ENCODE measurements at regions not wholly inside any gene's neighbourhood (a gene's known extent, or its start where the extent isn't known, plus 50 kb on each side); places are given as distances from the start of the nearest gene placed in this dataset.

- H3K36me3 ChIP-seq: no peaks in the 10 kb centered on the region
- no peaks in the 10 kb centered on the region for H3K4me1 ChIP-seq
- no peak overlapping the region for H3K4me3 ChIP-seq
- H3K27ac ChIP-seq: no peak overlapping the region
- no peak for DNase-seq
- intact Hi-C loops (cut with DNase I; ENCODE audit: low total_unique reads): no loop called here
- no peaks in the 10 kb centered on the region for H3K27me3 ChIP-seq
- TF ChIP-seq CTCF (IDR thresholded peaks at IDR 0.05): no peak
- no peaks in the 10 kb centered on the region for H3K9me3 ChIP-seq
Measured at GRCh38 chr11:81756864-81757595, 976.6 kb downstream of the FAM181B start.

- intact Hi-C loops (cut with DNase I; ENCODE audit: low total_unique reads): no loop called here
- no peaks in the 10 kb centered on the region for H3K4me1 ChIP-seq
- no peaks in the 10 kb centered on the region for H3K27me3 ChIP-seq
- no peak overlapping the region for H3K4me3 ChIP-seq
- H3K36me3 ChIP-seq: no peaks in the 10 kb centered on the region
- DNase-seq: no peak
- peaks cover 0 to 7% (median 0%) of the 10 kb centered on the region in 3 donors for H3K9me3 ChIP-seq
- TF ChIP-seq CTCF (IDR thresholded peaks at IDR 0.05): no peak
- no peak overlapping the region for H3K27ac ChIP-seq
Measured at GRCh38 chr11:81749245-81749644, 984.4 kb downstream of the FAM181B start.

- Histone ChIP-seq H3K27ac (no peak overlapping the region), H3K4me1 (no peaks in the 10 kb centered on the region), H3K4me3 (no peak overlapping the region), H3K9me3 (peaks cover 0 to 7% (median 0%) of the 10 kb centered on the region in 3 donors), H3K36me3 (no peaks in the 10 kb centered on the region), H3K27me3 (no peaks in the 10 kb centered on the region)
- intact Hi-C loops (cut with DNase I; ENCODE audit: low total_unique reads): no loop called here
- no peak for TF ChIP-seq CTCF (IDR thresholded peaks at IDR 0.05)
- no peak for DNase-seq
Measured at GRCh38 chr11:81744336-81745116, 989.1 kb downstream of the FAM181B start.

- H3K36me3 ChIP-seq: no peaks in the 10 kb centered on the region
- no peak for DNase-seq
- H3K27me3 ChIP-seq: no peaks in the 10 kb centered on the region
- H3K27ac ChIP-seq: no peak overlapping the region
- no peaks in the 10 kb centered on the region for H3K4me1 ChIP-seq
- intact Hi-C loops (cut with DNase I; ENCODE audit: low total_unique reads): no loop called here
- peaks cover 0 to 12% (median 8%) of the 10 kb centered on the region in 3 donors for H3K9me3 ChIP-seq
- no peak overlapping the region for H3K4me3 ChIP-seq
- no peak for TF ChIP-seq CTCF (IDR thresholded peaks at IDR 0.05)
Measured at GRCh38 chr11:81725701-81726100, 1008.0 kb downstream of the FAM181B start.

GRCh38 chr11:81717695-81718094 is 1016.0 kb downstream of the FAM181B start:
- H3K36me3 ChIP-seq: no peaks in the 10 kb centered on the region
- no peaks in the 10 kb centered on the region for H3K4me1 ChIP-seq
- H3K4me3 ChIP-seq: no peak overlapping the region
- no peaks in the 10 kb centered on the region for H3K27me3 ChIP-seq
- no peak for TF ChIP-seq CTCF (IDR thresholded peaks at IDR 0.05)
- H3K9me3 ChIP-seq: no peaks in the 10 kb centered on the region
- intact Hi-C loops (cut with DNase I; ENCODE audit: low total_unique reads): no loop called here
- DNase-seq: no peak
- no peak overlapping the region for H3K27ac ChIP-seq

Data from tibial artery (tissue), 4 donors.